ENCODE measurements at regions not wholly inside any gene's neighbourhood (a gene's known extent, or its start where the extent isn't known, plus 50 kb on each side); places are given as distances from the start of the nearest gene placed in this dataset.

- TF ChIP-seq EZH2 (IDR thresholded peaks at IDR 0.05; ENCODE audit: low read depth, unreplicated experiment) (no peak), ETS1 (IDR thresholded peaks at IDR 0.05) (no peak), POLR2AphosphoS5 (IDR thresholded peaks at IDR 0.05; ENCODE audit: low read depth) (no peak), REST (IDR thresholded peaks at IDR 0.05; ENCODE audit: unreplicated experiment) (no peak), JUNB (IDR thresholded peaks at IDR 0.05; ENCODE audit: unreplicated experiment) (no peak), ZNF331 (CRISPR knock-in tag; IDR thresholded peaks at IDR 0.05; ENCODE audit: low read depth) (no peak)
These were observed 1317.5 kb upstream of the CELF4 start (continued) for GRCh38 chr18:38883111-38883510.

DNA sequence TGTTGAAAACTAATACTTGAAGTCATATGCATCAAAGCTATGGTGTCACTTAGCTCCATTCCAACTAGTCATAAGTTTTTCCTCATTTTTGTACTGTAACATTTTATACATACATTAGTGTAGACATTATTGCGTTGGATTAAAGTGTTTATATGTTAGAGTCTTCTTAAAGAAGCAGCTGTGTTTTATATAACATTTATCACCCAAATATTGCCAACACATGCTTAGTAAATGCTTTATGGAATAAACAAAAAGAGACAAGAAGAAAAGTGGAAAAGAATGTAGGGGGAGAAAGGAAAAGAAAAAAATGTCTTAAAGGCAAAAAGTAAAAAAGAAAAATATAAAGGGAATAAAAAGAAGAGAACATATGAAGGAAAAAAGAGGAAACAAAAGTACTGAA lies 1314.3 kb upstream of the CELF4 start:
- ATAC-seq (no peak), DNase-seq (ENCODE audit: low spot score) (no peak)
- H3K36me3 Mint-ChIP-seq (ENCODE audit: low read depth) = no peaks in the 10 kb centered on the region; the same call in 2 of the 3 replicates
- H3K36me3 ChIP-seq (ENCODE audit: insufficient read depth) = no peaks in the 10 kb centered on the region
- no peak overlapping the region for H3K27ac ChIP-seq (ENCODE audit: low read depth)
- peak overlapping the region; percentile 12; the same call in 1 of the 2 replicates for H3K4me2 ChIP-seq
- peaks cover 3% of the 10 kb centered on the region for H3K27me3 Mint-ChIP-seq (ENCODE audit: insufficient read depth, low read depth, poor library complexity)
- no peak overlapping the region for H3K4me3 Mint-ChIP-seq
- H3K4me1 ChIP-seq (ENCODE audit: insufficient read depth) = peaks cover 6% of the 10 kb centered on the region
- H3K9me2 ChIP-seq (ENCODE audit: insufficient read depth) = no peaks in the 10 kb centered on the region
- H3K4me3 ChIP-seq = no peak overlapping the region
- H4K20me1 ChIP-seq (replicated peaks; ENCODE audit: insufficient read depth) = no peaks in the 10 kb centered on the region
- no peaks in the 10 kb centered on the region for H3F3A ChIP-seq (replicated peaks; ENCODE audit: low read depth)
- H3K4me1 Mint-ChIP-seq = peaks cover 7% of the 10 kb centered on the region
- H2AFZ ChIP-seq = no peak overlapping the region
- no peak overlapping the region for H3K27ac Mint-ChIP-seq
- H3K79me2 ChIP-seq (replicated peaks; ENCODE audit: insufficient read depth) = no peaks in the 10 kb centered on the region
- no peaks in the 10 kb centered on the region for H3K9me3 Mint-ChIP-seq
- H3K27me3 ChIP-seq (ENCODE audit: insufficient read depth) = no peaks in the 10 kb centered on the region
- TF ChIP-seq POLR2AphosphoS5 (IDR thresholded peaks at IDR 0.05; ENCODE audit: low read depth) (no peak), ZNF114 (CRISPR knock-in tag; IDR thresholded peaks at IDR 0.05) (no peak), ETS1 (IDR thresholded peaks at IDR 0.05) (no peak), ZNF331 (CRISPR knock-in tag; IDR thresholded peaks at IDR 0.05; ENCODE audit: low read depth) (no peak), REST (IDR thresholded peaks at IDR 0.05; ENCODE audit: unreplicated experiment) (no peak), EZH2phosphoT487 (IDR thresholded peaks at IDR 0.05; ENCODE audit: unreplicated experiment) (no peak)
- TF ChIP-seq, protein P1, sequence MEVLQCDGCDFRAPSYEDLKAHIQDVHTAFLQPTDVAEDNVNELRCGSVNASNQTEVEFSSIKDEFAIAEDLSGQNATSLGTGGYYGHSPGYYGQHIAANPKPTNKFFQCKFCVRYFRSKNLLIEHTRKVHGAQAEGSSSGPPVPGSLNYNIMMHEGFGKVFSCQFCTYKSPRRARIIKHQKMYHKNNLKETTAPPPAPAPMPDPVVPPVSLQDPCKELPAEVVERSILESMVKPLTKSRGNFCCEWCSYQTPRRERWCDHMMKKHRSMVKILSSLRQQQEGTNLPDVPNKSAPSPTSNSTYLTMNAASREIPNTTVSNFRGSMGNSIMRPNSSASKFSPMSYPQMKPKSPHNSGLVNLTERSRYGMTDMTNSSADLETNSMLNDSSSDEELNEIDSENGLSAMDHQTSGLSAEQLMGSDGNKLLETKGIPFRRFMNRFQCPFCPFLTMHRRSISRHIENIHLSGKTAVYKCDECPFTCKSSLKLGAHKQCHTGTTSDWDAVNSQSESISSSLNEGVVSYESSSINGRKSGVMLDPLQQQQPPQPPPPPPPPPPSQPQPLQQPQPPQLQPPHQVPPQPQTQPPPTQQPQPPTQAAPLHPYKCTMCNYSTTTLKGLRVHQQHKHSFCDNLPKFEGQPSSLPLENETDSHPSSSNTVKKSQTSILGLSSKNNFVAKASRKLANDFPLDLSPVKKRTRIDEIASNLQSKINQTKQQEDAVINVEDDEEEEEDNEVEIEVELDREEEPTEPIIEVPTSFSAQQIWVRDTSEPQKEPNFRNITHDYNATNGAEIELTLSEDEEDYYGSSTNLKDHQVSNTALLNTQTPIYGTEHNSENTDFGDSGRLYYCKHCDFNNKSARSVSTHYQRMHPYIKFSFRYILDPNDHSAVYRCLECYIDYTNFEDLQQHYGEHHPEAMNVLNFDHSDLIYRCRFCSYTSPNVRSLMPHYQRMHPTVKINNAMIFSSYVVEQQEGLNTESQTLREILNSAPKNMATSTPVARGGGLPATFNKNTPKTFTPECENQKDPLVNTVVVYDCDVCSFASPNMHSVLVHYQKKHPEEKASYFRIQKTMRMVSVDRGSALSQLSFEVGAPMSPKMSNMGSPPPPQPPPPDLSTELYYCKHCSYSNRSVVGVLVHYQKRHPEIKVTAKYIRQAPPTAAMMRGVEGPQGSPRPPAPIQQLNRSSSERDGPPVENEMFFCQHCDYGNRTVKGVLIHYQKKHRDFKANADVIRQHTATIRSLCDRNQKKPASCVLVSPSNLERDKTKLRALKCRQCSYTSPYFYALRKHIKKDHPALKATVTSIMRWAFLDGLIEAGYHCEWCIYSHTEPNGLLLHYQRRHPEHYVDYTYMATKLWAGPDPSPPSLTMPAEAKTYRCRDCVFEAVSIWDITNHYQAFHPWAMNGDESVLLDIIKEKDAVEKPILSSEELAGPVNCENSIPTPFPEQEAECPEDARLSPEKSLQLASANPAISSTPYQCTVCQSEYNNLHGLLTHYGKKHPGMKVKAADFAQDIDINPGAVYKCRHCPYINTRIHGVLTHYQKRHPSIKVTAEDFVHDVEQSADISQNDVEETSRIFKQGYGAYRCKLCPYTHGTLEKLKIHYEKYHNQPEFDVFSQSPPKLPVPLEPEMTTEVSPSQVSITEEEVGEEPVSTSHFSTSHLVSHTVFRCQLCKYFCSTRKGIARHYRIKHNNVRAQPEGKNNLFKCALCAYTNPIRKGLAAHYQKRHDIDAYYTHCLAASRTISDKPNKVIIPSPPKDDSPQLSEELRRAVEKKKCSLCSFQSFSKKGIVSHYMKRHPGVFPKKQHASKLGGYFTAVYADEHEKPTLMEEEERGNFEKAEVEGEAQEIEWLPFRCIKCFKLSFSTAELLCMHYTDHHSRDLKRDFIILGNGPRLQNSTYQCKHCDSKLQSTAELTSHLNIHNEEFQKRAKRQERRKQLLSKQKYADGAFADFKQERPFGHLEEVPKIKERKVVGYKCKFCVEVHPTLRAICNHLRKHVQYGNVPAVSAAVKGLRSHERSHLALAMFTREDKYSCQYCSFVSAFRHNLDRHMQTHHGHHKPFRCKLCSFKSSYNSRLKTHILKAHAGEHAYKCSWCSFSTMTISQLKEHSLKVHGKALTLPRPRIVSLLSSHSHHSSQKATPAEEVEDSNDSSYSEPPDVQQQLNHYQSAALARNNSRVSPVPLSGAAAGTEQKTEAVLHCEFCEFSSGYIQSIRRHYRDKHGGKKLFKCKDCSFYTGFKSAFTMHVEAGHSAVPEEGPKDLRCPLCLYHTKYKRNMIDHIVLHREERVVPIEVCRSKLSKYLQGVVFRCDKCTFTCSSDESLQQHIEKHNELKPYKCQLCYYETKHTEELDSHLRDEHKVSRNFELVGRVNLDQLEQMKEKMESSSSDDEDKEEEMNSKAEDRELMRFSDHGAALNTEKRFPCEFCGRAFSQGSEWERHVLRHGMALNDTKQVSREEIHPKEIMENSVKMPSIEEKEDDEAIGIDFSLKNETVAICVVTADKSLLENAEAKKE (CRISPR knock-in tag; IDR thresholded peaks at IDR 0.05) = no peak

Measured in GM23338 (cell line).